IPS DF 4.7 (cell line): ENCODE measurements at regions not wholly inside any gene's neighbourhood (a gene's known extent, or its start where the extent isn't known, plus 50 kb on each side); places are given as distances from the start of the nearest gene placed in this dataset.
"Not testable (repeated sequence)": the region's sequence is repeated elsewhere in the genome, so short reads cannot be mapped to it uniquely, and the experiment has no call there.

Experiments
- DNase-seq: peaks from one replicate; pipeline ENCODE4 v3.0.0-alpha.2; 2013; ENCODE audit warnings: low spot score; ENCODE audit errors: extremely low read depth

DNA sequence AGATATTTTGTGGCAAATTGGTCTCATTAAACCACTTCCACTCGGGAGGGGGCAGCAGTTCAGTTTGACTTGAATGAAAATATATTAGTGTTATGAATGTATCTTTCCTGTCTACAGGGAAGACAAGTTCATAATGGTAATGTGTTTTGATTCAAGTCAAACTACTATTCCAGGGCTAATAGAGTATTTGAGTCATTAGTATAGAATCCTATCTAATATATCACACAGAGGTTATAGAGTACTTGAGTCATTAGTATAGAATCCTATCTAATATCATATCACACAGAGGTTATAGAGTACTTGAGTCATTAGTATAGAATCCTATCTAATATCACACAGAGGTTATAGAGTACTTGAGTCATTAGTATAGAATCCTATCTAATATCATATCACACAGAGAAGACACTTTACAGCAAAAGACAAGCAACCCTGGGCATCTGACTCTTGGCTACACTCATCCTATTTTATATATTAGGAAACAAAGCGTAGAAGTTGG is 199.7 kb upstream of the MAGI2 start:
- no peak for DNase-seq

DNA sequence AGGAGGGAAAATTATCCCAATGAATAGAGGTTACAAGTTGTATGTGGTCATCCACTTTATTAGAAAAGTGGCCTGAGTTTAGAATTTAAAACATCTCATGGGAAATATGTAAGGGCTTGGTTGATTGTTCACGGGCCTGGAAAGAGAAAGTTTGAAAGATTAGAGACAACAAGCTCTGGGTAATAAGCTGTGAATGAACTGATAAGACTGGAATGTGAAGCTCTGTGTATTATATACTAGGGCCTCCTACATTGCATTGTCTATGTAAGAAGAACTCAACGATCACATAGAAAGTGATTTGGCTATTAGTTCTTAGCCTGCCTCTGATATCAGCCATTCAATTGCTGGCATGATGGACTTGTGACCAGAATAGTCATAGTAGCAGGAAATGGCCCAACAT is 199.2 kb upstream of the MAGI2 start:
- no peak for DNase-seq

- no peak for DNase-seq
These were observed 194.2 kb upstream of the MAGI2 start for GRCh38 chr7:79647711-79648110.

GRCh38 chr7:79646278-79646677 is 192.8 kb upstream of the MAGI2 start:
- no peak for DNase-seq

- DNase-seq, result no peak
These were observed 183.4 kb upstream of the MAGI2 start for GRCh38 chr7:79636849-79637248.

DNA sequence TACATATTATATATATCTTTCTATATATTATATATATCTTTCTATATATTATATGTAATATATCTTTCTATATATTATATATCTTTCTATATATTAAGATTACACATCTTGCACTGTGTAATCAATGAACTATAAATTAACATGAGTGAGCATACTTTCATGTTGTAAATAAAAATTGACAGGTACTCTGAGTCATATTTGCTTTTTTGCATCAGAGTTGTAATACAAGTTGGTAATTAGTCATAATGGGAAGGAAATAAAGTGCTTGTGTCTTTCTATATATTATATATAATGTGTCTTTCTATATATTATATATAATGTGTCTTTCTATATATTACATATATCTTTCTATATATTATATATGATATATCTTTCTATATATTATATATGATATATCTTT is 172.5 kb upstream of the MAGI2 start:
- not testable (repeated sequence) for DNase-seq

- DNase-seq, result no peak
These were observed 170.9 kb upstream of the MAGI2 start for GRCh38 chr7:79624336-79624735.

DNA sequence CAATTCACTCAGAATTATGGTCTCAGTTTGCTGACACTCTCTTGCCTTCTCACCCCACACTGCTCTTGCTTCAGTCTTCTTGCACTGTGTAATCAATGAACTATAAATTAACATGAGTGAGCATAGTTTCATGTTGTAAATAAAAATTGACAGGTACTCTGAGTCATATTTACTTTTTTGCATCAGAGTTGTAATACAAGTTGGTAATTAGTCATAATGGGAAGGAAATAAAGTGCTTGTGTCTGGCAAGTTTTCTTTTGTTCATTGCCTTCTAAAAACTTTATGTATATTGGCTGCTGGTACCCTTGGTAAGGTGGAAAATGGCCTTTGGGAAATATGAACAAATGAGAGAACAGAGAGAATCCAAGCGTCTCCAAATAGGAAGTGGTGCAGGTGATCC is 169.3 kb upstream of the MAGI2 start:
- DNase-seq, result no peak

- no peak for DNase-seq
These were observed 166.8 kb upstream of the MAGI2 start for GRCh38 chr7:79620291-79620690.

DNA sequence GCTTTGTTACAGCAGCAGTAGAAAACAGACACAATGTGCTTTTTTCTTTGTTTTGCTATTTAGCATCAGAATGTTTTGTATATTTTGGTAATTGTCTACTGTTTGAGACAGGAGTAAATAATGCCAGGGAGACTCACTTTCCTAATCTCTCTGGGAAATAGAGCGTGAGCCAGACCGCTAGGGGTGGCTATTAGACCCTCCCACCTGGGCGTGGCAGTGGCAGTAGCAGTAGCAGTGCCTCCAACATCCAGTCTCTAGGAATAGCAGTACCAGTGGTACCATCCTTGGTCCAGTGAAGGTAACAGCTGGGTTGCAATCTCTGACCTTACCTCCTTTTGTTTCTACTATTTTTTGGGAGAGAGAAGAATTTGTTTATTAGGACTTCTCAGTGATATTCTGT is 165.7 kb upstream of the MAGI2 start:
- no peak for DNase-seq

DNA sequence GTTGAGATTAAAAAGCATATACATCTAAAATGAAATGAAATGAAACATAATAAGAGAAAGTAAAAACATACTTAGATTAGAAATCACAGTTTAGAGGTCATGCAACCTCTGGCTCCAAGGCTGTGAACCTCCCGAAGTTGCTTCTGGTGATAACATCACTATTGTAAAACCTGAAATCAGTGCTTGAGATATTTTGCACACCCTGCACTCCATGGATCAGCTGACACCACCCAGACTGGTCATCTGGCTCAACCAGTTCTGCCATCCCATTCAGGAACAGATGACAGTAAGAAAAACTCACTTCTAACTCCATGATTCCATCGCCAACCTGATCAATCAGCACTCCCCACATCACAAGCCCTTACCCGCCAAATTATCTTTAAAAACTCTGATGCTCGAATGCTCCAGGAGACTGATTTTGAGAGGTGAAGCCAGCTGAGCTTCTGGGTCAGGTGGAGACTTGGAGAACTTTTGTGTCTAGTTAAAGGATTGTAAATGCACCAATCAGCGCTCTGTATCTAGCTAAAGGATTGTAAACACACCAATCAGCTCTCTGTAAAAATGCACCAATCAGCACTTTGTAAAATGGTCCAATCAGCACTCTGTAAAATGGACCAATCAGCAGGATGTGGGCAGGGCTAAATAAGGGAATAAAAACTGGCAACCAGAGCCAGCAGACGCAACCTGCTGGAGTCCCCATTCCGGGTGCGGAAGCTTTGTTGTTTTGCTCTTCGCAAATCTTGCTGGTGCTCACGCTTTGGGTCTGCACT is 162.6 kb upstream of the MAGI2 start:
- no peak for DNase-seq

DNA sequence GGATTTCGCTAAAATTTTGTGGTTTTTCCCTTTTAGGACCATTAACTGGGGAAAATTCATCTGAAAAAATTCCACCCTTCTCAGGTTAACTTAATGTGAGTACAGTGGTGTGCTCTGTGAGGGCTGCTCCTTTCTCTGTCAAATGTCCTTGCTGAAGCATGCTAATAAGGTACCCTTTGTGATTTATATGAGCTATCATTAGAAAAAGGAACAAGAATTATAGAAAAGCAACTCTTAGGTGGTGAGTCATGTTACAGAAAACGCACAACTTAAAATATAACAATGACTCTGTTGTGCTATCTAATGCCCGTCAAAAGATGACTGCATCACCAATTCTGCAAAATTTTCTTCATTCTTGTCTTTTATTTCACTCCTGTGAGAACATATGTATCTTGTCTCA is 162.0 kb upstream of the MAGI2 start:
- no peak for DNase-seq

DNA sequence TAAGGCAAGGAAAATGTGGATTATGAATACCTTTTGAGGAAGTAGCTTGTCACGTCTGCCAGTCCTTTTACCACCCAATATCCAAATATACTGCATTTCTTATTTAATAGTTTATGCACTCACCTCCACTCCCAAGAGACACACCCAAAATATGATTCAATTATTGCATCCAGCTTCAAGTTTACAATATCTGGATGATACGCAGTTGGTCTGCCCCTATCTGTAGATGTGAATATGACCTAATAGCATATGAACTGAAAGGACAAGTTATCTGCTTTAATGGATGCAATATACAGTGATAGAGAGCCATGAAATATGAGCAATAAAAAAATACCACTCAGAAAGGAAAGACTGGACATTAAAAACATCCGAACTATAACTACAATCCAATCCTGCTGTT is 159.4 kb upstream of the MAGI2 start:
- DNase-seq, result no peak

- DNase-seq, result no peak
These were observed 158.6 kb upstream of the MAGI2 start for GRCh38 chr7:79612022-79612421.

- no peak for DNase-seq
These were observed 157.4 kb upstream of the MAGI2 start for GRCh38 chr7:79610748-79611304.

GRCh38 chr7:79610313-79610712 is 156.8 kb upstream of the MAGI2 start:
- DNase-seq, result no peak

DNA sequence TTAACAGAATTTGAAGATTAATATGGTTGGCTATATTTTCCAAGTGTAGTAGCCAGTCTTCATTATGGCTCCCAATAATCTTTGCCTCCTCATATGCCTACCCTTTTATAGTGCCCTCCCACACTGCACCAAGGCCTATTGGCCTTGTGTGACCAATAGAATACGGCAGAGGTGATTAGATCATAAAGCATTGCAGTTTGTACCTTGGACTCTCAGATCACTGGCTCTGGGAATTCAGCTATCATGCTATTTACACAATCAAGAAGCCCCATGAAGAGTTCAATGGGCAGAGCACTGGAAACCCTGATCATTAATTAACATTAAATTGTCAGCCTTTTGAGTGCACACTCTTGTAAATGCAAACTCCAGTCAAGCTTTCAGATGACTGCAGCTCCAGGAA is 154.5 kb upstream of the MAGI2 start:
- DNase-seq, result no peak

- DNase-seq, result no peak
These were observed 151.4 kb upstream of the MAGI2 start for GRCh38 chr7:79604841-79605240.

- no peak for DNase-seq
These were observed 144.9 kb upstream of the MAGI2 start for GRCh38 chr7:79598351-79598750.

GRCh38 chr7:79594671-79595070 is 141.2 kb upstream of the MAGI2 start:
- not testable (repeated sequence) for DNase-seq

GRCh38 chr7:79593866-79594301 is 140.4 kb upstream of the MAGI2 start:
- no peak for DNase-seq

GRCh38 chr7:79590916-79591623 is 137.6 kb upstream of the MAGI2 start:
- DNase-seq, result no peak
